ENCODE measurements at regions not wholly inside any gene's neighbourhood (a gene's known extent, or its start where the extent isn't known, plus 50 kb on each side); places are given as distances from the start of the nearest gene placed in this dataset.

DNA sequence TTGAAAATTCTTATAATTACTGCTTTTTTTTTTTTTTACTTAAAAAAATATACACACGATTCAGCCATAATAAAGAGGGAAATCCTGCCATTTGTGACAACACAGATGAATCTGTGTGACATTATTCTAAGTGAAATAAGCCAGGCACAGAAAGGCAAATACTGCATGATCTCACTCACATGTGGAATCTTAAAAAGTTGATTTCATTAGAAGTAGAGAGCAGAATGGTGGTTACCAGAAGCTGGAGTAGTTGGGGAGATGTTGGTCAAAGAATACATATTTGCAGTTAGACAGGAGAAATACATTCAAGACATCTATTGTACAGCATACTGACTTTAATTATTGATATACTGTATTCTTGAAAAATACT, 116.2 kb downstream of the KLF12 start:
- TF ChIP-seq, protein P1, sequence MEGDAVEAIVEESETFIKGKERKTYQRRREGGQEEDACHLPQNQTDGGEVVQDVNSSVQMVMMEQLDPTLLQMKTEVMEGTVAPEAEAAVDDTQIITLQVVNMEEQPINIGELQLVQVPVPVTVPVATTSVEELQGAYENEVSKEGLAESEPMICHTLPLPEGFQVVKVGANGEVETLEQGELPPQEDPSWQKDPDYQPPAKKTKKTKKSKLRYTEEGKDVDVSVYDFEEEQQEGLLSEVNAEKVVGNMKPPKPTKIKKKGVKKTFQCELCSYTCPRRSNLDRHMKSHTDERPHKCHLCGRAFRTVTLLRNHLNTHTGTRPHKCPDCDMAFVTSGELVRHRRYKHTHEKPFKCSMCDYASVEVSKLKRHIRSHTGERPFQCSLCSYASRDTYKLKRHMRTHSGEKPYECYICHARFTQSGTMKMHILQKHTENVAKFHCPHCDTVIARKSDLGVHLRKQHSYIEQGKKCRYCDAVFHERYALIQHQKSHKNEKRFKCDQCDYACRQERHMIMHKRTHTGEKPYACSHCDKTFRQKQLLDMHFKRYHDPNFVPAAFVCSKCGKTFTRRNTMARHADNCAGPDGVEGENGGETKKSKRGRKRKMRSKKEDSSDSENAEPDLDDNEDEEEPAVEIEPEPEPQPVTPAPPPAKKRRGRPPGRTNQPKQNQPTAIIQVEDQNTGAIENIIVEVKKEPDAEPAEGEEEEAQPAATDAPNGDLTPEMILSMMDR (IDR thresholded peaks at IDR 0.05; ENCODE audit: poor library complexity): no peak
- TF ChIP-seq EZH2 (IDR thresholded peaks at IDR 0.05; ENCODE audit: borderline replicate concordance) (no peak), EZH2phosphoT487 (IDR thresholded peaks at IDR 0.05; ENCODE audit: low read depth, severe bottlenecking, unreplicated experiment) (no peak)

Measured in hepatocyte (in vitro differentiated cells).